Astrocyte (in vitro differentiated cells and primary cell): ENCODE measurements at regions not wholly inside any gene's neighbourhood (a gene's known extent, or its start where the extent isn't known, plus 50 kb on each side); places are given as distances from the start of the nearest gene placed in this dataset.

ENCODE experiments used
- EZH2 ChIP-seq: IDR thresholded peaks from 2 replicates; pipeline ENCODE4 v1.6.1; 2012; ENCODE audit warnings: mild to moderate bottlenecking, low read length, inconsistent platforms; ENCODE audit not compliant: insufficient read depth
- TF ChIP-seq, protein P1 (sequence below): IDR thresholded peaks from 2 replicates; pipeline ENCODE4 v1.5.1; 2011; ENCODE audit warnings: low read depth, mild to moderate bottlenecking, inconsistent platforms, low read length, moderate library complexity; ENCODE audit not compliant: insufficient read depth

DNA sequence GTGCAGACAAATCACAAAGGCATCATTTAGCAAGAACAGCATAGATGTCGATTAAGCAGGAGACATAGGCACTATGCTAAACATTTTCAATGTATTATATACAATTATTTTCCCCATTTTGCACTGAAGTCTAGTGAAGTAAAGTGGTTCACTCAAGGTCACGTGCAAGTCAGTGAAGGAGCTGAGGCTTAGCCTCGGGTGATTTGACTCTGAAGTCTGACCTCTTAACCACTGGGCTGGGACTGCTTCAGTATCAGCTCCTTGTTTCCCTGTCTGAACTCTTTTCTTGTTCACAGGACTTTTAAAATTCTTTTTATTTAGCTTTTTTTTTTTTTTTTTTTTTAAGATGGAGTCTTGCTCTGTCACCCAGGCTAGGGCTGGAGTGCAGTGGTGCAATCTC lies 262.7 kb downstream of the DRD1 start:
- TF ChIP-seq, protein P1, sequence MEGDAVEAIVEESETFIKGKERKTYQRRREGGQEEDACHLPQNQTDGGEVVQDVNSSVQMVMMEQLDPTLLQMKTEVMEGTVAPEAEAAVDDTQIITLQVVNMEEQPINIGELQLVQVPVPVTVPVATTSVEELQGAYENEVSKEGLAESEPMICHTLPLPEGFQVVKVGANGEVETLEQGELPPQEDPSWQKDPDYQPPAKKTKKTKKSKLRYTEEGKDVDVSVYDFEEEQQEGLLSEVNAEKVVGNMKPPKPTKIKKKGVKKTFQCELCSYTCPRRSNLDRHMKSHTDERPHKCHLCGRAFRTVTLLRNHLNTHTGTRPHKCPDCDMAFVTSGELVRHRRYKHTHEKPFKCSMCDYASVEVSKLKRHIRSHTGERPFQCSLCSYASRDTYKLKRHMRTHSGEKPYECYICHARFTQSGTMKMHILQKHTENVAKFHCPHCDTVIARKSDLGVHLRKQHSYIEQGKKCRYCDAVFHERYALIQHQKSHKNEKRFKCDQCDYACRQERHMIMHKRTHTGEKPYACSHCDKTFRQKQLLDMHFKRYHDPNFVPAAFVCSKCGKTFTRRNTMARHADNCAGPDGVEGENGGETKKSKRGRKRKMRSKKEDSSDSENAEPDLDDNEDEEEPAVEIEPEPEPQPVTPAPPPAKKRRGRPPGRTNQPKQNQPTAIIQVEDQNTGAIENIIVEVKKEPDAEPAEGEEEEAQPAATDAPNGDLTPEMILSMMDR: no peak
- no peak for TF ChIP-seq EZH2
